IPS DF 19.7 (cell line): ENCODE measurements at regions not wholly inside any gene's neighbourhood (a gene's known extent, or its start where the extent isn't known, plus 50 kb on each side); places are given as distances from the start of the nearest gene placed in this dataset.

ENCODE experiments used
- DNase-seq: peaks from one replicate; pipeline ENCODE4 v3.0.0-alpha.2; 2013; ENCODE audit warnings: low read depth, low spot score

GRCh38 chr10:44680764-44681163 is 230.4 kb upstream of the TMEM72 start:
- DNase-seq, result no peak

DNA sequence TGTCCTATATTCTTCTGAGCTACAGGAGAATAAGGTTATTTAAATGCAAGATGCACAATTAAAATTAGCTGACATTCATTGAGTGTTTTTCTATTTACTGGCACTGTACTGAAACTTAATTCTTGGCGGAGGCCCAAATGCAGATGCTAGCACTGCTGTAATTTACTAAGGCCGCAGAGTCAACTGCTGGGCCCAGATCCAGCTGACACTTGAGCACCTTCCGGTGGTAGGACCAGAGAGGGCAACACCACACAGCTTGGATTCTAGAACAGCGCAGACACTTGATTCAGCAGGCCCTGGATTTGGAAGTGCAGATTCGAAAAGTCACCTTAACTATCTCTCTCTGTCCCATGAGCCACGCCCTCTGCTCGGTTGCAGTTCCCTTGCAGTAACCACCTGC is 228.6 kb upstream of the TMEM72 start:
- DNase-seq, result no peak

GRCh38 chr10:44684661-44685060 is 226.5 kb upstream of the TMEM72 start:
- no peak for DNase-seq

- no peak for DNase-seq
Observed at GRCh38 chr10:44685220-44685619, 225.9 kb upstream of the TMEM72 start.

DNA sequence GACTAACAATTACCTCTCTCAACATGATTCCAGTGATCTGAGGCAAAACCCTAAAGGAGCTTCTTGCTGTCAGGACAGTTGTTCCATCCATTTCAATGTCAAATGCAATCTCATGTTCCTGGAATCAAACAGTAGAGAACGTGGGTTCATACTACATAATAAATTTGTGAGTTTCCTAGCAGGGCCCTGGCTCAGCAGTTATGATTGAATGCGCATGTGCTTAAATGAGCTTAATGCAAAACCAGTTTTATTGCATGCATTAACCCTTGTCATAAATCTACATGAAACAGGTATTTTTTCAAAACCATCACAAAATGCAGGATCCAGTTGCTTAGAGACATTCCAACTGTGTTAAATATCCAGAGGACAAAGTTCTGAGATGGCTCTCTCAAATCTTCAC is 225.4 kb upstream of the TMEM72 start:
- no peak for DNase-seq

GRCh38 chr10:44689368-44689767 is 221.8 kb upstream of the TMEM72 start:
- no peak for DNase-seq

- no peak for DNase-seq
Observed at GRCh38 chr10:44696496-44696895, 214.6 kb upstream of the TMEM72 start.

GRCh38 chr10:44697116-44697515 is 214.0 kb upstream of the TMEM72 start:
- DNase-seq, result no peak

- no peak for DNase-seq
Observed at GRCh38 chr10:44702531-44702930, 208.6 kb upstream of the TMEM72 start.

- no peak for DNase-seq
Observed at GRCh38 chr10:44703241-44704155, 207.6 kb upstream of the TMEM72 start.

DNA sequence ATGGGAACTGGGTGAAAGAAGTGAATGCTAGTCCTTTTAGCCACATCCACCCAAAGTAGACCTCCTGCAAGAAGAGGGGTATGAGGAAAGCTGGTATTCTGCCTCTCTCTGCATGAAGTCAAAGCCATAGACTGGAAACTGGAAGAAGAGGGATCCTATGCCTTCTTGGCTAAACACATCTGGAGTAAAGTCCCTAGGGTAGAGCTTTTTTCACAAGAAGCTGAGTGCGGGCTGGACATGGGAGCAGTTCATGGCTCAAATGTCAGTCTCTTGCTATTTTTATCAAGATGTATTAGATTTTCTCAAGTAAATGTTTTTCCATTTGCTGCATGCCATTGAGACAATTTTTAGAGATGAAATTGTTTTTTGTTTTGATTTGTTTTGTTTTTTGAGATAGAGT is 206.5 kb upstream of the TMEM72 start:
- no peak for DNase-seq

- no peak for DNase-seq
Observed at GRCh38 chr10:44706745-44707144, 204.4 kb upstream of the TMEM72 start.

- DNase-seq, result no peak
Observed at GRCh38 chr10:44713307-44713706, 197.8 kb upstream of the TMEM72 start.

GRCh38 chr10:44714451-44714850 is 196.7 kb upstream of the TMEM72 start:
- no peak for DNase-seq

- no peak for DNase-seq
Observed at GRCh38 chr10:44715136-44715535, 196.0 kb upstream of the TMEM72 start.

GRCh38 chr10:44716470-44717015 is 194.6 kb upstream of the TMEM72 start:
- no peak for DNase-seq

DNA sequence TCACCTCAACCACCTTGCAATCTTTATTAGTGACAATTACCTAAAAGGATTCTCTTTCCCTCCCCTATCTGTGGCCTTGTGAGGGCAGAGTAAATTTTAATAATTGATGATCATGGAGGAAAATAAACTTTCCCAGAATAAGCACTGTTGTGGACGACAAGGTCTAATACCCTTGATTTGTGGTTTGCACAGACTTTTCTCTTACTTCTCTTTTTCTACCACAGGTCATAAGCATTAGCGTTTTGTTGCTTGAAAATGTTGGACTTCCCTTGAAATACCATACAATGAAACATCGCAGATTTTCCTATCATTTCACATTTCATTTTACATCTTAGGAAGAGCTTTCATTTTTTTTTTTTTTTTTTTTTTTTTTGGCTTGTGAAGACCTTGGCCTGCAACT is 188.1 kb upstream of the TMEM72 start:
- DNase-seq, result no peak

GRCh38 chr10:44723619-44724325 is 187.4 kb upstream of the TMEM72 start:
- no peak for DNase-seq

DNA sequence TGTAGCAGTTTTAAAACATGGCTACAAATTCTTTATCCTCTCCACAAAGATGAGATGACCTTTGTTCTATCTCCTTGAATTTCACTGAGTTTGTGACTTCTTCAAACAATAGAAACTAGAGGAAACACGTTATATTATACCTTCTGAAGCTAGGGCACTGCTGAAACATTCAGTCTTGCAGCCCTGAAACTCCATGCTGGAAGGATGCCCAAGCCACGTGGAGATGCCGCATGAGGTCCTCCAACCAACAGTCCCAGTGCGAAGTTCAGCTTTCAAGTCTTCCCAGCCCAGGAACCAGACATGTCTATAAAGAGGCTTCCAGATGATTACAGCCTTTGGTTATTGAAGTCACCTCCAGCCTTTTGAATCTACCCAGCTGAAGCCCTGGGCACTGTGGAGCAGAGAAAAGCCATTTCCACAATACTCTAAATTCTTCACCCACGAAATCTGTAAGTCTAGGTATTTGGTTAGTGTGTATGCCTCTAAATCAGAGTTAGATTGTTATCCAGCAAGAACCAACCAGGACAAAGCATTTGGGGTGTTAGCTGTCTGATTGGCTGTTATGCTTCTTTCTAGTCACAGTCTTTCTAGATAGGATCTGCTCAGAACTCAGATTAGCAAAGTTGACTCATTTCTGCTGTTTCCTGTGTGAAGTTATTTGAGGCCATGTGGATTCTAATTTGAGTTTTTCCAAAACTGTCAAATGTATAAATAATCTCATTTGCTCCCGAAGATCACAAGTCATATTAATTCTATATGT is 186.5 kb upstream of the TMEM72 start:
- DNase-seq, result no peak

GRCh38 chr10:44725404-44725803 is 185.7 kb upstream of the TMEM72 start:
- DNase-seq, result no peak

DNA sequence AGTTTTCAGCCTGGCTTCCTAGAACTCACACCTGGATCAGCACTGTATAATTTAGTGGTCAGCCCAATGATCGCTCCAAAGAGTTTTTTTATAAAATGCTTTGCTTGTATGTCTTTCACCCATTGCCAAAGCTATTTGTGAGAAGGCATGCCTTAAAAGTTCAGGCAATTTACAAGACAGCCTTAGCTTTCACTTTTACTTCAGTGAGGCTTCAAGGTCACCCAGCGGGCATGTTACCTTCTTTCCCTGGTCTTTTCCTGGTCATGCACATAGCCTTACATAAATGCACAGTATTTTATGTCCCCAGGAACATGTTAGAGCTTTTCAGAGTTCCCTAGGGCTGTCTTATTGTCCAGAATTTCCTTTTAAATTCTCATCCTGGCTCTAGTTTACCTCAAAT is 179.9 kb upstream of the TMEM72 start:
- no peak for DNase-seq
